ENCODE measurements at regions not wholly inside any gene's neighbourhood (a gene's known extent, or its start where the extent isn't known, plus 50 kb on each side); places are given as distances from the start of the nearest gene placed in this dataset.

GRCh38 chr13:85265296-85265695 is 533.9 kb downstream of the SLITRK6 start:
- TF ChIP-seq, protein P1, sequence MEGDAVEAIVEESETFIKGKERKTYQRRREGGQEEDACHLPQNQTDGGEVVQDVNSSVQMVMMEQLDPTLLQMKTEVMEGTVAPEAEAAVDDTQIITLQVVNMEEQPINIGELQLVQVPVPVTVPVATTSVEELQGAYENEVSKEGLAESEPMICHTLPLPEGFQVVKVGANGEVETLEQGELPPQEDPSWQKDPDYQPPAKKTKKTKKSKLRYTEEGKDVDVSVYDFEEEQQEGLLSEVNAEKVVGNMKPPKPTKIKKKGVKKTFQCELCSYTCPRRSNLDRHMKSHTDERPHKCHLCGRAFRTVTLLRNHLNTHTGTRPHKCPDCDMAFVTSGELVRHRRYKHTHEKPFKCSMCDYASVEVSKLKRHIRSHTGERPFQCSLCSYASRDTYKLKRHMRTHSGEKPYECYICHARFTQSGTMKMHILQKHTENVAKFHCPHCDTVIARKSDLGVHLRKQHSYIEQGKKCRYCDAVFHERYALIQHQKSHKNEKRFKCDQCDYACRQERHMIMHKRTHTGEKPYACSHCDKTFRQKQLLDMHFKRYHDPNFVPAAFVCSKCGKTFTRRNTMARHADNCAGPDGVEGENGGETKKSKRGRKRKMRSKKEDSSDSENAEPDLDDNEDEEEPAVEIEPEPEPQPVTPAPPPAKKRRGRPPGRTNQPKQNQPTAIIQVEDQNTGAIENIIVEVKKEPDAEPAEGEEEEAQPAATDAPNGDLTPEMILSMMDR (IDR thresholded peaks at IDR 0.05; ENCODE audit: low read depth, low read length) = no peak
- Histone ChIP-seq H3K4me3 (ENCODE audit: low read depth, low read length) (no peak overlapping the region), H3K9me3 (ENCODE audit: severe bottlenecking) (no peaks in the 10 kb centered on the region), H3K27me3 (ENCODE audit: insufficient read depth, low read depth, severe bottlenecking) (no peaks in the 10 kb centered on the region), H3K27ac (no peak overlapping the region), H3K36me3 (no peaks in the 10 kb centered on the region)
- DNase-seq = no peak

GRCh38 chr13:85262499-85262898 is 536.7 kb downstream of the SLITRK6 start:
- TF ChIP-seq, protein P1 (IDR thresholded peaks at IDR 0.05; ENCODE audit: low read depth, low read length) = no peak
- H3K27me3 ChIP-seq (ENCODE audit: insufficient read depth, low read depth, severe bottlenecking) = no peaks in the 10 kb centered on the region
- H3K9me3 ChIP-seq (ENCODE audit: severe bottlenecking) = no peaks in the 10 kb centered on the region
- no peak overlapping the region for H3K4me3 ChIP-seq (ENCODE audit: low read depth, low read length)
- no peaks in the 10 kb centered on the region for H3K36me3 ChIP-seq
- H3K27ac ChIP-seq = no peak overlapping the region
- no peak for DNase-seq

GRCh38 chr13:85261757-85262346 is 537.4 kb downstream of the SLITRK6 start:
- Histone ChIP-seq H3K27ac (no peak overlapping the region), H3K36me3 (no peaks in the 10 kb centered on the region), H3K27me3 (ENCODE audit: insufficient read depth, low read depth, severe bottlenecking) (no peaks in the 10 kb centered on the region), H3K9me3 (ENCODE audit: severe bottlenecking) (no peaks in the 10 kb centered on the region), H3K4me3 (ENCODE audit: low read depth, low read length) (no peak overlapping the region)
- no peak for DNase-seq
- TF ChIP-seq, protein P1 (IDR thresholded peaks at IDR 0.05; ENCODE audit: low read depth, low read length) = peak; percentile 43; the same call in 1 of the 2 replicates

DNA sequence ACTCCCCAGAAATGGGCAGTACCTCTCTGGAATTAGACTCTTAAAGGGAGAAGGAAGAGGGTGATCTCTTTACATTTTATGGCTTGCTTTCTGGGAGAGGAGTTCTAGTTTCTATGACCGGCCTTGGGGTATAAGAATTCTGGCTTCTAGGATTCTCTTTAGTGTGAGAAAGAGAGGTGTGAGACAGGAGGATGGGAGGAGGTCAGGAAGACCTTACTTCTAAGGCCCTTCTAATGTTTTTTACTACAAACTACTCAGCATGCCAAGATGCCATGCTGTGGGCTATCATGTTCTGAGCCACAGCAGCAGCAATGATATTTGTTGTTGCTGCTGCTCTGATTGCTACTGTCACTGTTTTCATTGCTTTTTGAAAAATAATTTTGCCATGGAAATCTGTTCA is 538.3 kb downstream of the SLITRK6 start:
- H3K36me3 ChIP-seq = no peaks in the 10 kb centered on the region
- no peak overlapping the region for H3K27ac ChIP-seq
- DNase-seq = no peak
- TF ChIP-seq, protein P1 (IDR thresholded peaks at IDR 0.05; ENCODE audit: low read depth, low read length) = no peak
- H3K9me3 ChIP-seq (ENCODE audit: severe bottlenecking) = no peaks in the 10 kb centered on the region
- H3K27me3 ChIP-seq (ENCODE audit: insufficient read depth, low read depth, severe bottlenecking) = no peaks in the 10 kb centered on the region
- no peak overlapping the region for H3K4me3 ChIP-seq (ENCODE audit: low read depth, low read length)

- TF ChIP-seq, protein P1 (IDR thresholded peaks at IDR 0.05; ENCODE audit: low read depth, low read length) = no peak
- no peak for DNase-seq
- no peak overlapping the region for H3K4me3 ChIP-seq (ENCODE audit: low read depth, low read length)
- no peaks in the 10 kb centered on the region for H3K27me3 ChIP-seq (ENCODE audit: insufficient read depth, low read depth, severe bottlenecking)
- no peak overlapping the region for H3K27ac ChIP-seq
- peaks cover 2% of the 10 kb centered on the region for H3K9me3 ChIP-seq (ENCODE audit: severe bottlenecking)
- no peaks in the 10 kb centered on the region for H3K36me3 ChIP-seq
These were observed 543.2 kb downstream of the SLITRK6 start for GRCh38 chr13:85255978-85256377.

- no peaks in the 10 kb centered on the region for H3K36me3 ChIP-seq
- DNase-seq = no peak
- peaks cover 2% of the 10 kb centered on the region for H3K9me3 ChIP-seq (ENCODE audit: severe bottlenecking)
- H3K27ac ChIP-seq = no peak overlapping the region
- TF ChIP-seq, protein P1 (IDR thresholded peaks at IDR 0.05; ENCODE audit: low read depth, low read length) = no peak
- no peak overlapping the region for H3K4me3 ChIP-seq (ENCODE audit: low read depth, low read length)
- H3K27me3 ChIP-seq (ENCODE audit: insufficient read depth, low read depth, severe bottlenecking) = no peaks in the 10 kb centered on the region
These were observed 544.6 kb downstream of the SLITRK6 start for GRCh38 chr13:85254641-85255040.
